Common myeloid progenitor, CD34-positive (primary cell): ENCODE measurements at regions not wholly inside any gene's neighbourhood (a gene's known extent, or its start where the extent isn't known, plus 50 kb on each side); places are given as distances from the start of the nearest gene placed in this dataset.
A peak's percentile ranks its signal among the peaks of the same experiment; 100 is the strongest.
"Not testable (repeated sequence)": the region's sequence is repeated elsewhere in the genome, so short reads cannot be mapped to it uniquely, and the experiment has no call there.

Source experiments
- CTCF ChIA-PET: fragments of 350-600 bp; sonication (Branson Sonifier 250); formaldehyde crosslinking; loops from one replicate; lab custom pipeline; 2021; ENCODE audit warnings: antibody characterized with exemption; lab: Charles Lee
- POLR2A ChIA-PET: fragments of 350-600 bp; sonication (Branson Sonifier 250); formaldehyde crosslinking; loops from one replicate; lab custom pipeline; 2021; ENCODE audit warnings: antibody characterized with exemption; lab: Charles Lee
- DNase-seq, 3 donors: peaks; one replicate each; pipeline versions ENCODE4 v3.0.0 to v3.0.0-alpha.2; 2013
- H3K27ac ChIP-seq, 2 experiments: 1 replicate in 1 of 2; 2 replicates in 1 of 2; pipeline ENCODE4 v1.7.0; 2013; ENCODE audit warnings: inconsistent platforms in 2 of 2, low read length in 2 of 2, mild to moderate bottlenecking in 2 of 2, low read depth in 1 of 2, moderate library complexity in 1 of 2; ENCODE audit not compliant: severe bottlenecking in 2 of 2, insufficient read depth in 1 of 2, poor library complexity in 1 of 2
- H3K27me3 ChIP-seq, 5 experiments: replicated peaks in 2 of 5; 1 replicate in 3 of 5; 2 replicates in 2 of 5; pipeline versions ENCODE4 v1.6.1 to v1.7.0; 2013; ENCODE audit warnings: low read length in 4 of 5, mild to moderate bottlenecking in 2 of 5, moderate library complexity in 2 of 5, inconsistent platforms in 1 of 5; ENCODE audit not compliant: insufficient read depth in 5 of 5, control insufficient read depth in 4 of 5
- H3K36me3 ChIP-seq, 4 experiments: 1 replicate in 2 of 4; 2 replicates in 2 of 4; pipeline versions ENCODE4 v1.6.1 to v1.7.0; 2013; ENCODE audit warnings: low read length in 3 of 4, control low read depth in 1 of 4, mild to moderate bottlenecking in 1 of 4; ENCODE audit not compliant: control insufficient read depth in 4 of 4, insufficient read depth in 4 of 4
- H3K4me1 ChIP-seq, 4 experiments: 1 replicate in 3 of 4; 2 replicates in 1 of 4; pipeline versions ENCODE4 v1.6.1 to v1.7.1; 2013; ENCODE audit warnings: low read length in 3 of 4, mild to moderate bottlenecking in 3 of 4, control low read depth in 1 of 4, inconsistent platforms in 1 of 4, moderate library complexity in 1 of 4; ENCODE audit not compliant: control insufficient read depth in 4 of 4, insufficient read depth in 4 of 4; ENCODE audit errors: control extremely low read depth in 1 of 4
- H3K4me3 ChIP-seq, 7 experiments: 1 replicate in 4 of 7; 2 replicates in 3 of 7; pipeline versions ENCODE4 v1.5.1 to v1.7.0; 2013; ENCODE audit warnings: mild to moderate bottlenecking in 7 of 7, low read length in 6 of 7, moderate library complexity in 6 of 7, inconsistent platforms in 2 of 7, low read depth in 2 of 7, control low read depth in 1 of 7; ENCODE audit not compliant: insufficient read depth in 4 of 7, control insufficient read depth in 1 of 7; ENCODE audit errors: extremely low read depth in 1 of 7
- H3K9me3 ChIP-seq, 5 experiments: 1 replicate in 4 of 5; 2 replicates in 1 of 5; pipeline versions ENCODE4 v1.6.1 to v1.7.1; 2013; ENCODE audit warnings: low read length in 4 of 5, mild to moderate bottlenecking in 2 of 5, inconsistent platforms in 1 of 5, low read depth in 1 of 5, moderate library complexity in 1 of 5; ENCODE audit not compliant: control insufficient read depth in 4 of 5, insufficient read depth in 2 of 5; ENCODE audit errors: control extremely low read depth in 1 of 5
- WGBS: methylation state at CpG from one replicate; pipeline ENCODE4 v1.1.5; 2013; ENCODE audit not compliant: insufficient coverage; 5-methylcytosine and 5-hydroxymethylcytosine counted together

- H3K27ac ChIP-seq: no peak overlapping the region
- ChIA-PET POLR2A (no interaction called here), CTCF (no interaction called here)
- DNase-seq: no peak
- no peak overlapping the region for H3K4me3 ChIP-seq
- H3K9me3 ChIP-seq: no peaks in the 10 kb centered on the region
- H3K27me3 ChIP-seq: no peaks in the 10 kb centered on the region
- no peaks in the 10 kb centered on the region for H3K4me1 ChIP-seq
- 78% methylated on average over 3 of the region's 3 CpGs for WGBS
- H3K36me3 ChIP-seq: no peaks in the 10 kb centered on the region
These were observed 112.2 kb upstream of the TMTC1 start for GRCh38 chr12:29895966-29896365.

- Histone ChIP-seq H3K9me3 (no peaks in the 10 kb centered on the region), H3K27me3 (no peaks in the 10 kb centered on the region), H3K4me3 (no peak overlapping the region), H3K36me3 (no peaks in the 10 kb centered on the region), H3K4me1 (no peaks in the 10 kb centered on the region), H3K27ac (no peak overlapping the region)
- ChIA-PET POLR2A (no interaction called here), CTCF (interaction anchor here (1.0 kb wide), 1 partner anchor 12 kb away, joined by 3 read pairs; no protein-coding TSS in a partner anchor)
- WGBS: no CpG with 5 or more reads among the region's 3 CpGs
- no peak for DNase-seq
These were observed 109.3 kb upstream of the TMTC1 start for GRCh38 chr12:29893002-29893401.

GRCh38 chr12:29891792-29892191 lies 108.0 kb upstream of the TMTC1 start:
- Histone ChIP-seq H3K4me3 (no peak overlapping the region), H3K27ac (no peak overlapping the region), H3K36me3 (no peaks in the 10 kb centered on the region), H3K4me1 (no peaks in the 10 kb centered on the region), H3K27me3 (no peaks in the 10 kb centered on the region), H3K9me3 (no peaks in the 10 kb centered on the region)
- ChIA-PET CTCF (no interaction called here), POLR2A (no interaction called here)
- WGBS: 40% methylated on average over 1 of the region's 3 CpGs
- no peak for DNase-seq

GRCh38 chr12:29889737-29890136 lies 106.0 kb upstream of the TMTC1 start:
- H3K9me3 ChIP-seq: no peaks in the 10 kb centered on the region
- POLR2A ChIA-PET: no interaction called here
- peak; percentile 2 to 35 (median 4) for DNase-seq
- no peak overlapping the region for H3K4me3 ChIP-seq
- H3K4me1 ChIP-seq: no peaks in the 10 kb centered on the region
- H3K27ac ChIP-seq: no peak overlapping the region
- WGBS: 47% methylated on average over 3 of the region's 5 CpGs
- CTCF ChIA-PET: no interaction called here
- no peaks in the 10 kb centered on the region for H3K27me3 ChIP-seq
- no peaks in the 10 kb centered on the region for H3K36me3 ChIP-seq

GRCh38 chr12:29888777-29889176 lies 105.0 kb upstream of the TMTC1 start:
- H3K9me3 ChIP-seq: no peaks in the 10 kb centered on the region
- no peak for DNase-seq
- ChIA-PET CTCF (no interaction called here), POLR2A (no interaction called here)
- no peak overlapping the region for H3K4me3 ChIP-seq
- H3K27me3 ChIP-seq: no peaks in the 10 kb centered on the region
- H3K36me3 ChIP-seq: no peaks in the 10 kb centered on the region
- H3K4me1 ChIP-seq: no peaks in the 10 kb centered on the region
- WGBS: 98% methylated on average over 13 of the region's 21 CpGs
- H3K27ac ChIP-seq: no peak overlapping the region

DNA sequence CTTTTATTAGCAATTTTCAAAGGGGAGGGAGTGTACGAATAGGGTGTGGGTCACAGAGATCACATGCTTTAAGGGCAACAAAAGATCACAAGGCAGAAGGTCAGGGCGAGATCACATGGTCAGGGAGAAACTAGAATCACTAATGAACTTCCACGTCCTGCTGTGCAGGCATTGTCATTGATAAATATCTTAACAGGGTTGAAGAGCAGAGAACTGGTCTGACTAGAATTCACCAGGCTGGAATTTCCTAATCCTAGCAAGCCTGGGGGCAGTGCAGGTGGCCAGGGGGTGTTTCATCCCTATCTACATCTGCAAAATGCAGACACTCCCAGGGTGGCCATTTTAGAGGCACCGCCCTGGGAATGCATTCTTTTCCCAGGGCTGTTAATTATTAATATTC lies 101.2 kb upstream of the TMTC1 start:
- POLR2A ChIA-PET, H3K4me3 ChIP-seq, CTCF ChIA-PET, H3K27me3 ChIP-seq, DNase-seq, H3K27ac ChIP-seq, H3K9me3 ChIP-seq, H3K36me3 ChIP-seq, H3K4me1 ChIP-seq: not testable (repeated sequence)
- 77% methylated on average over 4 of the region's 4 CpGs for WGBS

DNA sequence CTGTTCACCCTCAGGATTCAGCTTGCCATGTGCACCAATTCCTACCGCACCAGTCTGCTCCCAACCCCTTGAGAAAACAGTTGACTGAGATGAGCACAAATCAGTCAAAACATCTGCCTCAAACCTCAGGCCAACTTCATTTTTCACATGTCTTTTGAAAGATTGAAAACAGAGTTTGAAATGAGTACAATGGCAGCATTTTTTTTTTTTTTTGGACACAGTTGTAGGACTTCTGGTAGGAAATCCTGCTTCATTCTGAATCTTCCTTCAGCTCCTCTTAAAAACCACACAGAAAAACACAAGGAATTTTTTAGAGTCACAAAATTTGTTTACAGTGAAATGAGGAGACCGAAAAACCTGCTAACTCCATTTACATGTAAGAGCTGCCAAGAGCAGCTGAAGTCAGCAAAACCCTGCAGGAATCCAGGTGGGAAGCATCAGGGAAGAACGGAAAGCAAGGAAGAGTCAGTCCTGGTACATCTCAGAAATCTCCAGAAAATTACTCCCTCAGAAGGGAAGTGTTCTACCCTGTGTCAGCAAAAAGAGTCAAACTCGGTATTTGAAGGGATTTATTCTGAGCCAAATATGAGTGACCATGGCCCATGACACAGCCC lies 100.3 kb upstream of the TMTC1 start:
- H3K27me3 ChIP-seq: no peaks in the 10 kb centered on the region
- ChIA-PET POLR2A (interaction anchor here (0.6 kb wide), 1 partner anchor 322 kb away, joined by 3 read pairs; no protein-coding TSS in a partner anchor), CTCF (no interaction called here)
- no peak for DNase-seq
- WGBS: 87% methylated on average over 3 of the region's 4 CpGs
- no peak overlapping the region for H3K4me3 ChIP-seq
- H3K4me1 ChIP-seq: no peaks in the 10 kb centered on the region
- no peak overlapping the region for H3K27ac ChIP-seq
- H3K36me3 ChIP-seq: no peaks in the 10 kb centered on the region
- H3K9me3 ChIP-seq: peaks cover 0 to 1% (median 0%) of the 10 kb centered on the region in 5 experiments
